ENCODE measurements at regions not wholly inside any gene's neighbourhood (a gene's known extent, or its start where the extent isn't known, plus 50 kb on each side); places are given as distances from the start of the nearest gene placed in this dataset.

DNA sequence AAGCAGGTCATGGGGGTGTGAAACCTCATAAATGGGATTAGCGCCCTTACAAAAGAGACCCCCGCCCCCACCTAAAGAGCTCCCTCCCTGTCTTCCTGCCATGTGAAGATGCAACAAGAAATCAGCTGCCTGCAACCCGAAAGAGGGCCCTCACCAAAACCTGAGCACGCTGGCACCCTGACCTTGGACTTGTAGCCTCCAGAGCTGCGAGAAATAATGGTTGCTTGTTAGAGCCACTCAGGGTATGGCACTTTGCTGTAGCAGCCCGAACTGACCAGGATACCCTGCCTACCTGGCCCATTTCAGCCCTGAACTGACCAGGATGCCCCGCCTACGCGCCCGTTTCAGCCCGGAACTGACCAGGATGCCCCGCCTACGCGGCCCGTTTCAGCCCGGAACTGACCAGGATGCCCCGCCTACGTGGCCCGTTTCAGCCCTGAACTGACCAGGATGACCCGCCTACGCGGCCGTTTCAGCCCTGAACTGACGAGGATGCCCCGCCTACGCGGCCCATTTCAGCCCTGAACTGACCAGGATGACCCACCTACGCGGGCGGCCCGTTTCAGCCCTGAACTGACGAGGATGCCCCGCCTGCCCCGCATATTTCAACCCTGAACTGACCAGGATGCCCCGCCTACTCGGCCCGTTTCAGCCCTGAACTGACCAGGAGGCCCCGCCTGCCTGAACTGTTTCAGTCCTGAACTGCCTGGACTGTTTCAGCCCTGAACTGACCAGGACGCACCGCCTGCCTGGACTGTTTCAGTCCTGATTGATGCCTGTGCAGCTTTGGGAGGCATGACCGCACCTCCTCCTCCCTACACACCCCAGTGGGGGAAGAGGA, 120.0 kb downstream of the UQCRFS1 start:
- H3K27ac ChIP-seq, result no peak overlapping the region
- no peak for DNase-seq
- H3K4me1 ChIP-seq, result no peaks in the 10 kb centered on the region
- no peak overlapping the region for H3K4me3 ChIP-seq
- no peaks in the 10 kb centered on the region for H3K27me3 ChIP-seq
- no peak for ATAC-seq
- intact Hi-C loops (cut with DNase I), result no loop called here
- no peaks in the 10 kb centered on the region for H3K36me3 ChIP-seq
- TF ChIP-seq, protein P1, sequence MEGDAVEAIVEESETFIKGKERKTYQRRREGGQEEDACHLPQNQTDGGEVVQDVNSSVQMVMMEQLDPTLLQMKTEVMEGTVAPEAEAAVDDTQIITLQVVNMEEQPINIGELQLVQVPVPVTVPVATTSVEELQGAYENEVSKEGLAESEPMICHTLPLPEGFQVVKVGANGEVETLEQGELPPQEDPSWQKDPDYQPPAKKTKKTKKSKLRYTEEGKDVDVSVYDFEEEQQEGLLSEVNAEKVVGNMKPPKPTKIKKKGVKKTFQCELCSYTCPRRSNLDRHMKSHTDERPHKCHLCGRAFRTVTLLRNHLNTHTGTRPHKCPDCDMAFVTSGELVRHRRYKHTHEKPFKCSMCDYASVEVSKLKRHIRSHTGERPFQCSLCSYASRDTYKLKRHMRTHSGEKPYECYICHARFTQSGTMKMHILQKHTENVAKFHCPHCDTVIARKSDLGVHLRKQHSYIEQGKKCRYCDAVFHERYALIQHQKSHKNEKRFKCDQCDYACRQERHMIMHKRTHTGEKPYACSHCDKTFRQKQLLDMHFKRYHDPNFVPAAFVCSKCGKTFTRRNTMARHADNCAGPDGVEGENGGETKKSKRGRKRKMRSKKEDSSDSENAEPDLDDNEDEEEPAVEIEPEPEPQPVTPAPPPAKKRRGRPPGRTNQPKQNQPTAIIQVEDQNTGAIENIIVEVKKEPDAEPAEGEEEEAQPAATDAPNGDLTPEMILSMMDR (IDR thresholded peaks at IDR 0.05), result no peak
- peaks cover 0 to 5% of the 10 kb centered on the region in 2 donors for H3K9me3 ChIP-seq

DNA sequence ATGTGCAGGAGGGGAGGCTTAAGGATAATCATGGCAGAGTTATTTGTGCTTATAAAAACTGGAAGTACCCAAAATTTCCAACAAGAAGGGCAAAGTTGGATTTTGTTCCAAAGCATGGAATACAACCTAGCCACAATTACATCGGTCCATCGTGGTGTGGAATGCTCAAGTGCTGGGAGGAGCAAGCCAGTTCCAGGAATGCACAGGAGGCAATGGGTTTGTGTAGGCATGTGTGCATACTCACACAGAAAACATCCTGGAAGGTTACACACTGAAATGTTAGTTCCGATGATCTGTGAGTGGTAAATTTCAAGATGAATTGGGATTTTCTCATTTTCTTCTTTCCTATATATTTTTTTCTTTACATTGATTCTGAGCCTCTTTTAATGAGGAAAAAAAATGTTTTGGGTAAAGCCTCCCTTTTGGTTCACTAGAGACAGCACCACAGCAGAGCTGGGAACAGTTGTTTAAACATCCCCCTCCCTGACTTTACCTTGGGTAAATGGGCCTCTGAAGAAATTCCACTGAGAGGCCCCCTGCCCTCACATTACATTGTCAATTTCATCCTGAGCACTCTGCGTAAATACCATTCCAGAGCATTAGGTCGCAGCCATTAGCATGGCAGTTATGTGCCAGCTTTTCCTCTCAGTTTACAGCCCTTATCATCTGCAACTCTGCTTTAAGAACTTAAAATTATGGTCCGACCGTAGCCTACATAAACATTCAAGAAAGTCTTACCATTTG, 122.0 kb downstream of the UQCRFS1 start:
- intact Hi-C loops (cut with DNase I), result no loop called here
- H3K4me3 ChIP-seq, result no peak overlapping the region
- no peak for ATAC-seq

DNA sequence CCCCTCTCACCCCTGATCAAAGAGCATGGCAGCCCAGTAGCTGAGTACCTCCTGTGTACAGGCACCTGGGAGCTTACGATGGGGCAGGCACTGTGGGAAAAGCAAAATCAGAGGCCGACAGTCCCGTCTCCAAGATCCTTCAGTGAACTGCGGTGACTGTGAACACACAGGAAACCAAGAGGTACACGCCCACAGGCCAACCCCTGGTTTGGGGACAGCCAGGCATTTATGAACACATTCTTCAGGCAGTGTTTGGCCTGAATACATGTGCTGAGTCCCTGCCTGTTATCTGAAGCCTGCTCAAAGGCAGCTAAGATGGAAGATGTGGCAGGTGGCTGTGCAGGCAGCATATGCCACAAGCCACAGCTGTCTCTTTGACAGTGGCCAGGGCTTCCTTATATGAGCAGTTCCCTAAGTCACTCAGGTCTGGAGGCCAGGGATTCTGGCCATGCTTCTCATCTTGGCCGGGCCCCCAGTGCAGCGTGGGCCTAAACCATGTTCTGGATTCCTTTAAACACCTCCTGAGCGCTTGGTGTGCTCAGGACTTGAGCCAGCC, 123.6 kb downstream of the UQCRFS1 start:
- Histone ChIP-seq H3K4me1 (no peaks in the 10 kb centered on the region), H3K36me3 (no peaks in the 10 kb centered on the region), H3K27me3 (peaks cover 0 to 7% of the 10 kb centered on the region in 2 donors), H3K9me3 (peaks cover 0 to 5% of the 10 kb centered on the region in 2 donors), H3K27ac (no peak overlapping the region), H3K4me3 (no peak overlapping the region)
- intact Hi-C loops (cut with DNase I), result no loop called here
- TF ChIP-seq, protein P1 (IDR thresholded peaks at IDR 0.05), result no peak
- ATAC-seq (no peak), DNase-seq (no peak)

More for the DNA sequence above, 122.0 kb downstream of the UQCRFS1 start:
- Histone ChIP-seq H3K27ac (no peak overlapping the region), H3K4me1 (no peaks in the 10 kb centered on the region), H3K36me3 (no peaks in the 10 kb centered on the region), H3K9me3 (peaks cover 0 to 5% of the 10 kb centered on the region in 2 donors), H3K27me3 (no peaks in the 10 kb centered on the region)
- TF ChIP-seq, protein P1 (IDR thresholded peaks at IDR 0.05), result no peak
- no peak for DNase-seq

DNA sequence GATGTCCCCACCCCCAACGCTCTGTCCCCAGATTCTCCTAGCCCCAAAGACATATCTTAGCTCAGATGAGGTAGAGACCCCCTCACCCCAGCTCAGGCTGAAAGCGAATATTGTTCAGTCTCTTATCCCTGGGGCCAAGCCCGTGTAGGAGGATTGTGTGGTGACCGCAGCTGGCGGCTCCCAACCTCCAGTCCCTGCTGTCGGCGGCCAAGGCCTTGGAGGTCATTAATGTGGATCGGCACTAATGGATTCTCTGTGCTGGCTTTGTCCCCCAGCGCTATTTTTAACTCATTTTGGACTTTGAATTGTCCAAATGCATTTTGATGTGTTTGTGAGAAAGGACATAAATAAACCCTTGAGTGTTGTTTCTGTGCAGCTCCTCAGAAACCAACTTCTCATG, 124.2 kb downstream of the UQCRFS1 start:
- ATAC-seq, result no peak
- no peak overlapping the region for H3K27ac ChIP-seq
- H3K27me3 ChIP-seq, result peaks cover 0 to 9% of the 10 kb centered on the region in 2 donors
- no peaks in the 10 kb centered on the region for H3K4me1 ChIP-seq
- no peaks in the 10 kb centered on the region for H3K36me3 ChIP-seq
- DNase-seq, result no peak
- no peak overlapping the region for H3K4me3 ChIP-seq
- TF ChIP-seq, protein P1 (IDR thresholded peaks at IDR 0.05), result no peak
- intact Hi-C loops (cut with DNase I), result no loop called here
- H3K9me3 ChIP-seq, result peaks cover 0 to 5% of the 10 kb centered on the region in 2 donors

DNA sequence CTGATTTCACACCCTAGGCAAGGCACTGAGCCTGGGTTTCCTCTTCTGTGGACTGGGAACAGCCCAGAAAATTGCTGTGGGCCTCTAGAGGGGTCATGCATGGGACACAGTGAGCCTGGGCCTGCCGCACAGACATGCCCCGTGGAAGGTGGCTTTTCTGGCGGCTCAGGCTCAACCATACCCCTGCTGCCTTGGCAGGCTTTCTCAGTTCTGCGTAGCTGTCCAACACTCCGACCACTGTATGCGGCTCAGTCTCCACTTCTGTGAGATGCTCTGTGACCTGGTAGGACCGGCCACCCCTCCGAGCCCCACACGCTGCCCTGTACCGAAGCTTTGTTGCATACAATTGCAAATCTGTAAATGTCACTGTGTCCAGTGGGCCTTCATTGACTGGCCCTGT, 126.3 kb downstream of the UQCRFS1 start:
- Histone ChIP-seq H3K4me3 (no peak overlapping the region), H3K9me3 (peaks cover 0 to under 1% of the 10 kb centered on the region in 2 donors), H3K27ac (no peak overlapping the region), H3K4me1 (no peaks in the 10 kb centered on the region), H3K36me3 (no peaks in the 10 kb centered on the region), H3K27me3 (peaks cover 0 to 9% of the 10 kb centered on the region in 2 donors)
- intact Hi-C loops (cut with DNase I), result no loop called here
- DNase-seq, result no peak
- ATAC-seq, result no peak
- TF ChIP-seq, protein P1 (IDR thresholded peaks at IDR 0.05), result no peak

All from left lung (tissue), 4 donors.